ENCODE measurements at regions not wholly inside any gene's neighbourhood (a gene's known extent, or its start where the extent isn't known, plus 50 kb on each side); places are given as distances from the start of the nearest gene placed in this dataset.

DNA sequence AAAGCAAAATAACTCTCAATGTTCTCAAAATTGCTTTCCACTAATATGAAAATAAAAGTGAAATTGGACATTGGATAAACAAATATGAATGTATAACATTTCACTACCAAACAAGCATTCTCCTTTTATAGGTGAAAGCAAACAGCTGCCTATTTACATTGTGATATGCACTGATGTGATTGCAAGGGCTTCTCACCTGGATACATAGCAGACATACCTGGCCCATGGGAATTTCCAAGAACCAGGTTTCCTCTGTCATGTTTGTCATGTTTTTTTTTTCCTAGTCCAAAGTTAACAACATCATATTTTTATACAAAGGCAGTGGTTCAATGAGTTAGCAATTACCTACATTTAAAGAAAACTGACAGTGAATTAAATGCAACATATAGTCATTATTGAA is 228.5 kb downstream of the ANKRD50 start:
- TF ChIP-seq NFE2L1 (CRISPR knock-in tag; IDR thresholded peaks at IDR 0.05) (no peak), NR1H2 (CRISPR knock-in tag; IDR thresholded peaks at IDR 0.05) (no peak), NFYB (CRISPR knock-in tag; conservative IDR thresholded peaks at IDR 0.05; ENCODE audit: low read depth) (no peak), HMGA2 (CRISPR knock-in tag; IDR thresholded peaks at IDR 0.05) (no peak), GABPB1 (CRISPR knock-in tag; IDR thresholded peaks at IDR 0.05) (no peak), ZNF219 (CRISPR knock-in tag; IDR thresholded peaks at IDR 0.05; ENCODE audit: borderline replicate concordance) (no peak), TCF7 (CRISPR knock-in tag; IDR thresholded peaks at IDR 0.05; ENCODE audit: low read depth) (no peak), ZNF317 (CRISPR knock-in tag; IDR thresholded peaks at IDR 0.05; ENCODE audit: borderline replicate concordance, low read depth) (no peak), SMAD3 (CRISPR knock-in tag; IDR thresholded peaks at IDR 0.05; ENCODE audit: borderline replicate concordance) (no peak), MXD4 (CRISPR knock-in tag; IDR thresholded peaks at IDR 0.05; ENCODE audit: borderline replicate concordance) (no peak)
- TF ChIP-seq, protein P1, sequence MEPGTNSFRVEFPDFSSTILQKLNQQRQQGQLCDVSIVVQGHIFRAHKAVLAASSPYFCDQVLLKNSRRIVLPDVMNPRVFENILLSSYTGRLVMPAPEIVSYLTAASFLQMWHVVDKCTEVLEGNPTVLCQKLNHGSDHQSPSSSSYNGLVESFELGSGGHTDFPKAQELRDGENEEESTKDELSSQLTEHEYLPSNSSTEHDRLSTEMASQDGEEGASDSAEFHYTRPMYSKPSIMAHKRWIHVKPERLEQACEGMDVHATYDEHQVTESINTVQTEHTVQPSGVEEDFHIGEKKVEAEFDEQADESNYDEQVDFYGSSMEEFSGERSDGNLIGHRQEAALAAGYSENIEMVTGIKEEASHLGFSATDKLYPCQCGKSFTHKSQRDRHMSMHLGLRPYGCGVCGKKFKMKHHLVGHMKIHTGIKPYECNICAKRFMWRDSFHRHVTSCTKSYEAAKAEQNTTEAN (CRISPR knock-in tag; IDR thresholded peaks at IDR 0.05), result no peak
- TF ChIP-seq, protein P2, sequence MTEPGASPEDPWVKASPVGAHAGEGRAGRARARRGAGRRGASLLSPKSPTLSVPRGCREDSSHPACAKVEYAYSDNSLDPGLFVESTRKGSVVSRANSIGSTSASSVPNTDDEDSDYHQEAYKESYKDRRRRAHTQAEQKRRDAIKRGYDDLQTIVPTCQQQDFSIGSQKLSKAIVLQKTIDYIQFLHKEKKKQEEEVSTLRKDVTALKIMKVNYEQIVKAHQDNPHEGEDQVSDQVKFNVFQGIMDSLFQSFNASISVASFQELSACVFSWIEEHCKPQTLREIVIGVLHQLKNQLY (CRISPR knock-in tag; IDR thresholded peaks at IDR 0.05), result no peak
- TF ChIP-seq, protein P3, sequence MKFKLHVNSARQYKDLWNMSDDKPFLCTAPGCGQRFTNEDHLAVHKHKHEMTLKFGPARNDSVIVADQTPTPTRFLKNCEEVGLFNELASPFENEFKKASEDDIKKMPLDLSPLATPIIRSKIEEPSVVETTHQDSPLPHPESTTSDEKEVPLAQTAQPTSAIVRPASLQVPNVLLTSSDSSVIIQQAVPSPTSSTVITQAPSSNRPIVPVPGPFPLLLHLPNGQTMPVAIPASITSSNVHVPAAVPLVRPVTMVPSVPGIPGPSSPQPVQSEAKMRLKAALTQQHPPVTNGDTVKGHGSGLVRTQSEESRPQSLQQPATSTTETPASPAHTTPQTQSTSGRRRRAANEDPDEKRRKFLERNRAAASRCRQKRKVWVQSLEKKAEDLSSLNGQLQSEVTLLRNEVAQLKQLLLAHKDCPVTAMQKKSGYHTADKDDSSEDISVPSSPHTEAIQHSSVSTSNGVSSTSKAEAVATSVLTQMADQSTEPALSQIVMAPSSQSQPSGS (CRISPR knock-in tag; IDR thresholded peaks at IDR 0.05; ENCODE audit: borderline replicate concordance, low read depth), result no peak
- TF ChIP-seq, protein P4, sequence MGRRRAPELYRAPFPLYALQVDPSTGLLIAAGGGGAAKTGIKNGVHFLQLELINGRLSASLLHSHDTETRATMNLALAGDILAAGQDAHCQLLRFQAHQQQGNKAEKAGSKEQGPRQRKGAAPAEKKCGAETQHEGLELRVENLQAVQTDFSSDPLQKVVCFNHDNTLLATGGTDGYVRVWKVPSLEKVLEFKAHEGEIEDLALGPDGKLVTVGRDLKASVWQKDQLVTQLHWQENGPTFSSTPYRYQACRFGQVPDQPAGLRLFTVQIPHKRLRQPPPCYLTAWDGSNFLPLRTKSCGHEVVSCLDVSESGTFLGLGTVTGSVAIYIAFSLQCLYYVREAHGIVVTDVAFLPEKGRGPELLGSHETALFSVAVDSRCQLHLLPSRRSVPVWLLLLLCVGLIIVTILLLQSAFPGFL (CRISPR knock-in tag; IDR thresholded peaks at IDR 0.05; ENCODE audit: borderline replicate concordance), result no peak
- TF ChIP-seq, protein P5, sequence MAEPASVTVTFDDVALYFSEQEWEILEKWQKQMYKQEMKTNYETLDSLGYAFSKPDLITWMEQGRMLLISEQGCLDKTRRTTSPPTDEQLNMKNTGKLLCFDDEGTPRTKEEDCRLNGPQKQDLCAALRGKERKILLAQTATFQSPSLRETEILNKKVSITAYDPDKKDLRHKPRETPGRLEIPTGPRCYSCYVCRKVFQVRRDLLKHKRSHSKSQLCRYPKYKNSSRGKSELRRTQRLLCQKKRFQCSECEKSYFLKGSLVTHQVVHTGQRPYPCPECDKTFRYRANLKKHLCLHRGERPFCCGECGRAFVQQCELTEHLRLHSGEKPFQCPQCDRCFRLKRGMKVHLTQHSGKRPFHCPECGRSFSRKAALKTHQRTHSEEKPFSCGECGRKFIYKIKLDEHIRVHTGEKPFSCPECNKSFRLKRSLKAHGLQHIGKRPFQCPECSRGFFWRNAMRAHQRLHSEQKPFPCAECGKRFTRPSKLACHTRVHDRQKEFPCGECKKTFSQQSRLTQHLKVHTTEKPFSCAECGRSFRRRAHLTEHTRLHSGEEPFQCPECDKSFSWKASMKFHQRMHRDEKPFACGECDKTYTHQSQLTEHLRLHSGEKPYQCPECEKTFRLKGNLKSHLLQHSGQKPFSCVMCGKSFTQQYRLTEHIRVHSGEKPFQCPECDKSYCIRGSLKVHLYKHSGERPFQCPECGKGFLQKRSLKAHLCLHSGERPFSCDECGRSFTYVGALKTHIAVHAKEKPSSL (CRISPR knock-in tag; conservative IDR thresholded peaks at IDR 0.05), result no peak
- TF ChIP-seq, protein P6, sequence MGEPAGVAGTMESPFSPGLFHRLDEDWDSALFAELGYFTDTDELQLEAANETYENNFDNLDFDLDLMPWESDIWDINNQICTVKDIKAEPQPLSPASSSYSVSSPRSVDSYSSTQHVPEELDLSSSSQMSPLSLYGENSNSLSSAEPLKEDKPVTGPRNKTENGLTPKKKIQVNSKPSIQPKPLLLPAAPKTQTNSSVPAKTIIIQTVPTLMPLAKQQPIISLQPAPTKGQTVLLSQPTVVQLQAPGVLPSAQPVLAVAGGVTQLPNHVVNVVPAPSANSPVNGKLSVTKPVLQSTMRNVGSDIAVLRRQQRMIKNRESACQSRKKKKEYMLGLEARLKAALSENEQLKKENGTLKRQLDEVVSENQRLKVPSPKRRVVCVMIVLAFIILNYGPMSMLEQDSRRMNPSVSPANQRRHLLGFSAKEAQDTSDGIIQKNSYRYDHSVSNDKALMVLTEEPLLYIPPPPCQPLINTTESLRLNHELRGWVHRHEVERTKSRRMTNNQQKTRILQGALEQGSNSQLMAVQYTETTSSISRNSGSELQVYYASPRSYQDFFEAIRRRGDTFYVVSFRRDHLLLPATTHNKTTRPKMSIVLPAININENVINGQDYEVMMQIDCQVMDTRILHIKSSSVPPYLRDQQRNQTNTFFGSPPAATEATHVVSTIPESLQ (CRISPR knock-in tag; IDR thresholded peaks at IDR 0.05), result no peak
- TF ChIP-seq, protein P7, sequence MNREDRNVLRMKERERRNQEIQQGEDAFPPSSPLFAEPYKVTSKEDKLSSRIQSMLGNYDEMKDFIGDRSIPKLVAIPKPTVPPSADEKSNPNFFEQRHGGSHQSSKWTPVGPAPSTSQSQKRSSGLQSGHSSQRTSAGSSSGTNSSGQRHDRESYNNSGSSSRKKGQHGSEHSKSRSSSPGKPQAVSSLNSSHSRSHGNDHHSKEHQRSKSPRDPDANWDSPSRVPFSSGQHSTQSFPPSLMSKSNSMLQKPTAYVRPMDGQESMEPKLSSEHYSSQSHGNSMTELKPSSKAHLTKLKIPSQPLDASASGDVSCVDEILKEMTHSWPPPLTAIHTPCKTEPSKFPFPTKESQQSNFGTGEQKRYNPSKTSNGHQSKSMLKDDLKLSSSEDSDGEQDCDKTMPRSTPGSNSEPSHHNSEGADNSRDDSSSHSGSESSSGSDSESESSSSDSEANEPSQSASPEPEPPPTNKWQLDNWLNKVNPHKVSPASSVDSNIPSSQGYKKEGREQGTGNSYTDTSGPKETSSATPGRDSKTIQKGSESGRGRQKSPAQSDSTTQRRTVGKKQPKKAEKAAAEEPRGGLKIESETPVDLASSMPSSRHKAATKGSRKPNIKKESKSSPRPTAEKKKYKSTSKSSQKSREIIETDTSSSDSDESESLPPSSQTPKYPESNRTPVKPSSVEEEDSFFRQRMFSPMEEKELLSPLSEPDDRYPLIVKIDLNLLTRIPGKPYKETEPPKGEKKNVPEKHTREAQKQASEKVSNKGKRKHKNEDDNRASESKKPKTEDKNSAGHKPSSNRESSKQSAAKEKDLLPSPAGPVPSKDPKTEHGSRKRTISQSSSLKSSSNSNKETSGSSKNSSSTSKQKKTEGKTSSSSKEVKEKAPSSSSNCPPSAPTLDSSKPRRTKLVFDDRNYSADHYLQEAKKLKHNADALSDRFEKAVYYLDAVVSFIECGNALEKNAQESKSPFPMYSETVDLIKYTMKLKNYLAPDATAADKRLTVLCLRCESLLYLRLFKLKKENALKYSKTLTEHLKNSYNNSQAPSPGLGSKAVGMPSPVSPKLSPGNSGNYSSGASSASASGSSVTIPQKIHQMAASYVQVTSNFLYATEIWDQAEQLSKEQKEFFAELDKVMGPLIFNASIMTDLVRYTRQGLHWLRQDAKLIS (CRISPR knock-in tag; IDR thresholded peaks at IDR 0.05; ENCODE audit: borderline replicate concordance), result no peak
- TF ChIP-seq, protein P8, sequence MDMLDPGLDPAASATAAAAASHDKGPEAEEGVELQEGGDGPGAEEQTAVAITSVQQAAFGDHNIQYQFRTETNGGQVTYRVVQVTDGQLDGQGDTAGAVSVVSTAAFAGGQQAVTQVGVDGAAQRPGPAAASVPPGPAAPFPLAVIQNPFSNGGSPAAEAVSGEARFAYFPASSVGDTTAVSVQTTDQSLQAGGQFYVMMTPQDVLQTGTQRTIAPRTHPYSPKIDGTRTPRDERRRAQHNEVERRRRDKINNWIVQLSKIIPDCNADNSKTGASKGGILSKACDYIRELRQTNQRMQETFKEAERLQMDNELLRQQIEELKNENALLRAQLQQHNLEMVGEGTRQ (CRISPR knock-in tag; IDR thresholded peaks at IDR 0.05), result no peak
- DNase-seq (ENCODE audit: low spot score), result no peak
- ChIA-PET CTCF (no interaction called here), POLR2A (no interaction called here)
- ATAC-seq, result no peak
- Mint-ChIP-seq H3K27me3 (ENCODE audit: low read depth) (no peaks in the 10 kb centered on the region), H3K4me3 (no peak overlapping the region), H3K36me3 (peaks cover 10% of the 10 kb centered on the region), H3K4me1 (peaks cover 22% of the 10 kb centered on the region), H3K27ac (no peak overlapping the region), H3K9me3 (peaks cover 9% of the 10 kb centered on the region)

Data from WTC11 (cell line).